ENCODE measurements at regions not wholly inside any gene's neighbourhood (a gene's known extent, or its start where the extent isn't known, plus 50 kb on each side); places are given as distances from the start of the nearest gene placed in this dataset.

- no peak overlapping the region for H3K4me3 ChIP-seq (ENCODE audit: low read depth, low read length)
- peaks cover 3% of the 10 kb centered on the region for H3K27me3 ChIP-seq (ENCODE audit: control insufficient read depth, insufficient read depth, low read length)
- no peak for DNase-seq (ENCODE audit: low read depth)
- FAIRE-seq: peak; percentile 55
- TF ChIP-seq CTCF (IDR thresholded peaks at IDR 0.05; ENCODE audit: insufficient read depth, low read length, severe bottlenecking): no peak
- no peaks in the 10 kb centered on the region for H3K36me3 ChIP-seq (ENCODE audit: control insufficient read depth, insufficient read depth, low read length)
These were observed 134.5 kb upstream of the NAV2 start for GRCh38 chr11:19577976-19578619.

DNA sequence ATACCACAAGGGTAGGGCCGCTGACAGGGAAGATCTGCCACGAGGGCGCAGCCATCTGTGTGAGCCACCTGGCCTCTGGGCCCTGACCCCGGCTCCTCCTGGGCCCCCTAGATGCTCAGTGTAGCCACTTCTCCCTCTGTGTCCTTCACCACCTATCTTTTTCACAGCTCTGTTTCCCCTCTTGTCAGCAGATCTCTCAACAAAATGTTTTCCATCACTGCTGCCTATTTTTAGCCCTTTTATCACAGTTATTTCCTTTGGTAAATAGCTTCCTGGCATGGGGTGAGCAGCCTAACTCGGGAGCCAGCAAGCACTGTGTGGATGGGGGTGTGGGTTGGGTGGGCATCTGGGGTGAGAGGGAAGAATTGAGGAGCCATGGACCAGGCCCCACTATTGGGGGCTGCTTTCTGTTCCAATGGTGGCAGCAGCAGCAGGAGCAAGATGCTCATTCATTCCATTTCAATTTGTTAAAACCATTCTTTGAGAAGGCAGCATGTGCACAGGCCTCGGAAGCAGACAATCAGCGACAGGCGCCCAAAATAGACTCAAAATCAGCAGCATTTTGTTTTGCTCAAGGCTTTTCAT lies 135.2 kb upstream of the NAV2 start:
- no peak overlapping the region for H3K4me3 ChIP-seq (ENCODE audit: low read depth, low read length)
- H3K27me3 ChIP-seq (ENCODE audit: control insufficient read depth, insufficient read depth, low read length): peaks cover 3% of the 10 kb centered on the region
- no peak for DNase-seq (ENCODE audit: low read depth)
- TF ChIP-seq CTCF (IDR thresholded peaks at IDR 0.05; ENCODE audit: insufficient read depth, low read length, severe bottlenecking): no peak
- FAIRE-seq: no peak
- no peaks in the 10 kb centered on the region for H3K36me3 ChIP-seq (ENCODE audit: control insufficient read depth, insufficient read depth, low read length)

GRCh38 chr11:19576903-19577302 lies 135.7 kb upstream of the NAV2 start:
- FAIRE-seq (no peak), DNase-seq (ENCODE audit: low read depth) (no peak)
- Histone ChIP-seq H3K4me3 (ENCODE audit: low read depth, low read length) (no peak overlapping the region), H3K27me3 (ENCODE audit: control insufficient read depth, insufficient read depth, low read length) (peaks cover 3% of the 10 kb centered on the region), H3K36me3 (ENCODE audit: control insufficient read depth, insufficient read depth, low read length) (no peaks in the 10 kb centered on the region)
- no peak for TF ChIP-seq CTCF (IDR thresholded peaks at IDR 0.05; ENCODE audit: insufficient read depth, low read length, severe bottlenecking)

DNA sequence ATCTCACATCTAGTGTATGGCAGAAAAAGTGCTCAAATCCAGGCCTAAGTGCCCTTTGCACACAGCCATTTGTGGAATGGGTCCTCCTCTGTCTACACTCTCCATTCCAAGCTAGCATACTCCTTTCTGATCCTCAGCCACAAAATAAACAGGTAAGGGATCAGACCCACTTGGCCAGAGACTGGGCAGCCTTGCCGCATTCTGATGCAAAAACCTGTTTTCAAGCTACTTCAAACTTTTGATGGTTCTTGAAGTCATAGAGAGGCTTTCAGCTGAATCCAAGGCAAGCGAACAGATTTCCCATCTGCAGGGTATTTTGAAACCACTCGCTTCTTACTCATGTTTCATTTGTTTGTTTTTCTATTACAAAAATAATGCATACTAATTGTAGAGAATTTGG lies 136.6 kb upstream of the NAV2 start:
- no peak for FAIRE-seq
- DNase-seq (ENCODE audit: low read depth): no peak
- no peak for TF ChIP-seq CTCF (IDR thresholded peaks at IDR 0.05; ENCODE audit: insufficient read depth, low read length, severe bottlenecking)

DNA sequence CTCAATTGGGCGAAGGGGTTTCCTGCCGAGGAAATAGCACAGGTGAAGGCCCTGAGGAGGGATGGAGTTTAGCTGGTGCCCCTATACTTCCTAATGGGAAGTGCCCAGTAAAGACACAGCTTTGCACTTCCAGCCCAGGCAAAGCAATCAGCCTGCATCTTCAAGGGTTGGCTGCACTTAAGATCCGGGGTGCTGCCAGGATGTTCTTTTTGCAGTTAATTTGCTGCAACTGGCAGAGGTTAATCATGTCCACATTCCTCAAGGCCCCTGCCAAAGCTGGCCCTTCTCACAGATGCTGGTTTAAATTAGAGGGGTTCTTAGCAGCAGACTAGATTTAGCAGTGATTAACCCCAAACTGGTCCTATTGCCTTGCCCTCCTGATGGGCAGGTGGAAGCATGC lies 137.7 kb upstream of the NAV2 start:
- no peak for TF ChIP-seq CTCF (IDR thresholded peaks at IDR 0.05; ENCODE audit: insufficient read depth, low read length, severe bottlenecking)
- Histone ChIP-seq H3K27me3 (ENCODE audit: control insufficient read depth, insufficient read depth, low read length) (peaks cover 3% of the 10 kb centered on the region), H3K4me3 (ENCODE audit: low read depth, low read length) (no peak overlapping the region), H3K36me3 (ENCODE audit: control insufficient read depth, insufficient read depth, low read length) (no peaks in the 10 kb centered on the region)
- peak; percentile 52 for FAIRE-seq
- DNase-seq (ENCODE audit: low read depth): no peak

More for the DNA sequence above, 136.6 kb upstream of the NAV2 start:
- H3K27me3 ChIP-seq (ENCODE audit: control insufficient read depth, insufficient read depth, low read length): peaks cover 3% of the 10 kb centered on the region
- H3K4me3 ChIP-seq (ENCODE audit: low read depth, low read length): no peak overlapping the region
- no peaks in the 10 kb centered on the region for H3K36me3 ChIP-seq (ENCODE audit: control insufficient read depth, insufficient read depth, low read length)

DNA sequence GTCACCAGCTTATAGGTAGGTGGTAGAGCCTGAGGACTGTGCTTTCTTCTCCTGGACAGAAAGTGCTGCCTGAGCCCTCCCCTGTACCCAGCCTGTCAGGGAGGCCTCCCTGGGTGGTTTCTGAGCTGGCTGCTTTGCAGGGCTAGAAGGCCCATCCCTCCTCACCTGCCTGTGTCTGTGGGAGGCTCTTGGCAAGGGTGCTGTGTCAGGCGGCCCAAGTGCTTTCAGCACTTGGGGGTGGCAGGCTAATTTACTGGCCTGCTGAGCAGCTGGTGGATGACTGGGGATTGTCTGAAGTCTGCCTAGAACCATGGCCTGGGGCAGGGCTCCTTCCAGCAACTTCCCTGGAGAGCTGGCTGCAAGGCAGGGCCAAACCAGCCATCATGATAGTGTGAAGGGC lies 139.0 kb upstream of the NAV2 start:
- no peak for TF ChIP-seq CTCF (IDR thresholded peaks at IDR 0.05; ENCODE audit: insufficient read depth, low read length, severe bottlenecking)
- H3K36me3 ChIP-seq (ENCODE audit: control insufficient read depth, insufficient read depth, low read length): no peaks in the 10 kb centered on the region
- no peak overlapping the region for H3K4me3 ChIP-seq (ENCODE audit: low read depth, low read length)
- FAIRE-seq (no peak), DNase-seq (ENCODE audit: low read depth) (no peak)
- peaks cover 3% of the 10 kb centered on the region for H3K27me3 ChIP-seq (ENCODE audit: control insufficient read depth, insufficient read depth, low read length)
